OCI-LY1 (cell line): ENCODE measurements at regions not wholly inside any gene's neighbourhood (a gene's known extent, or its start where the extent isn't known, plus 50 kb on each side); places are given as distances from the start of the nearest gene placed in this dataset.

Experiments used
- H2AFZ ChIP-seq: fragments of 200-600 bp; sonication (generic), shearing (Covaris generic); 2 replicates; pipeline ENCODE4 v1.6.0; 2014; ENCODE audit warnings: antibody characterized with exemption, mild to moderate bottlenecking, low read length
- H3F3A ChIP-seq: fragments of 200-600 bp; sonication (generic), shearing (Covaris generic); 2 replicates; pipeline ENCODE4 v1.6.0; 2014; ENCODE audit warnings: mild to moderate bottlenecking, antibody characterized with exemption, low read length, moderate library complexity; ENCODE audit not compliant: insufficient read depth
- H3K27ac ChIP-seq: fragments of 200-600 bp; sonication (generic); 2 replicates; pipeline ENCODE4 v1.5.1; 2014; ENCODE audit warnings: low read length, mixed run types, mild to moderate bottlenecking, low read depth; ENCODE audit not compliant: poor library complexity, severe bottlenecking
- H3K27me3 ChIP-seq: fragments of 200-600 bp; sonication (generic); 2 replicates; pipeline ENCODE4 v1.6.0; 2014; ENCODE audit warnings: antibody characterized with exemption, mild to moderate bottlenecking, low read length, moderate library complexity; ENCODE audit not compliant: insufficient read depth
- H3K36me3 ChIP-seq: fragments of 200-600 bp; sonication (generic); 2 replicates; pipeline ENCODE4 v1.6.1; 2014; ENCODE audit warnings: mild to moderate bottlenecking, antibody characterized with exemption, low read length, moderate library complexity, mixed read lengths; ENCODE audit not compliant: insufficient read depth
- H3K4me1 ChIP-seq: fragments of 200-600 bp; sonication (generic); 2 replicates; pipeline ENCODE4 v1.5.1; 2014; ENCODE audit warnings: mild to moderate bottlenecking, low read length, moderate library complexity; ENCODE audit not compliant: insufficient read depth, severe bottlenecking
- H3K4me2 ChIP-seq: fragments of 200-600 bp; sonication (generic), shearing (Covaris generic); 2 replicates; pipeline ENCODE4 v1.6.1; 2014; ENCODE audit warnings: low read length
- H3K4me3 ChIP-seq: fragments of 200-600 bp; sonication (generic); 2 replicates; pipeline ENCODE4 v1.5.1; 2014; ENCODE audit warnings: low read length, low read depth, mild to moderate bottlenecking, mixed read lengths; ENCODE audit not compliant: poor library complexity, severe bottlenecking
- H3K79me2 ChIP-seq: fragments of 200-600 bp; shearing (Covaris generic); 2 replicates; pipeline ENCODE4 v1.6.1; 2016; ENCODE audit warnings: mixed run types, low read length, mixed read lengths; ENCODE audit not compliant: insufficient read depth
- H3K9ac ChIP-seq: fragments of 200-600 bp; sonication (generic), shearing (Covaris generic); 2 replicates; pipeline ENCODE4 v1.6.1; 2014; ENCODE audit warnings: mild to moderate bottlenecking, low read length, mixed read lengths
- H3K9me2 ChIP-seq: fragments of 200-600 bp; sonication (generic), shearing (Covaris generic); 2 replicates; pipeline ENCODE4 v1.6.1; 2014; ENCODE audit warnings: low read depth, mild to moderate bottlenecking, low read length, mixed read lengths
- H3K9me3 ChIP-seq: fragments of 200-600 bp; shearing (Covaris generic); 2 replicates; pipeline ENCODE4 v1.6.1; 2014; ENCODE audit warnings: low read length, mixed read lengths
- H4K20me1 ChIP-seq: fragments of 200-600 bp; sonication (generic), shearing (Covaris generic); 2 replicates; pipeline ENCODE4 v1.6.0; 2016; ENCODE audit warnings: mild to moderate bottlenecking, low read length; ENCODE audit not compliant: insufficient read depth
- EZH2 ChIP-seq: fragments of 200-600 bp; sonication (generic), shearing (Covaris generic); IDR thresholded peaks from 2 replicates; pipeline ENCODE4 v1.8.0; 2017; ENCODE audit warnings: borderline replicate concordance, mixed run types, mild to moderate bottlenecking, antibody characterized with exemption, low read length, moderate library complexity, mixed read lengths
- TF ChIP-seq, protein P1 (sequence below): fragments of 200-600 bp; sonication (generic), shearing (Covaris generic); IDR thresholded peaks from 2 replicates; pipeline ENCODE4 v1.5.1; 2017; ENCODE audit warnings: mild to moderate bottlenecking, antibody characterized with exemption, low read length, moderate library complexity, mixed read lengths

DNA sequence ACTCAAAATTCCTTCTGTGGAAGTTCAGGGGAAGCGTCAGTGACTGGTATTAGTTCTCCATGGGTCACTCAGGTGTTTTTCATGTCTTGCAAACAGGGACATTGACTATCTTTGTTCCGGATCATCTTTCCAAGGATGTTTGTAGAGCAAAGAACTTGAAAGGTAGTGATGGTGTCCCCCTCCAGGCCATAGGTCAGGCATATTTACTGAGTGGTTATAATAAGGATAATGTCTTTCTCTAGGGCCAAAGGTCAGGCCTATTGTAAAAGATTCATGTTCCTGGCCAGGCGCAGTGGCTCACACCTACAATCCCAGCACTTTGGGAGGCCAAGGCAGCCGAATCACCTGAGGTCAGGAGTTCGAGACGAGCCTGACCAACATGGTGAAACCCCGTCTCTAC, 614.8 kb downstream of the KIF4B start:
- Histone ChIP-seq H3K27ac (no peak overlapping the region), H3K4me3 (no peak overlapping the region), H3K4me2 (no peak overlapping the region), H4K20me1 (no peaks in the 10 kb centered on the region), H3K9me2 (no peaks in the 10 kb centered on the region), H2AFZ (no peak overlapping the region), H3K9me3 (no peaks in the 10 kb centered on the region), H3K36me3 (no peaks in the 10 kb centered on the region), H3K4me1 (no peaks in the 10 kb centered on the region), H3F3A (no peaks in the 10 kb centered on the region), H3K9ac (no peak overlapping the region), H3K79me2 (no peaks in the 10 kb centered on the region), H3K27me3 (no peaks in the 10 kb centered on the region)
- TF ChIP-seq, protein P1, sequence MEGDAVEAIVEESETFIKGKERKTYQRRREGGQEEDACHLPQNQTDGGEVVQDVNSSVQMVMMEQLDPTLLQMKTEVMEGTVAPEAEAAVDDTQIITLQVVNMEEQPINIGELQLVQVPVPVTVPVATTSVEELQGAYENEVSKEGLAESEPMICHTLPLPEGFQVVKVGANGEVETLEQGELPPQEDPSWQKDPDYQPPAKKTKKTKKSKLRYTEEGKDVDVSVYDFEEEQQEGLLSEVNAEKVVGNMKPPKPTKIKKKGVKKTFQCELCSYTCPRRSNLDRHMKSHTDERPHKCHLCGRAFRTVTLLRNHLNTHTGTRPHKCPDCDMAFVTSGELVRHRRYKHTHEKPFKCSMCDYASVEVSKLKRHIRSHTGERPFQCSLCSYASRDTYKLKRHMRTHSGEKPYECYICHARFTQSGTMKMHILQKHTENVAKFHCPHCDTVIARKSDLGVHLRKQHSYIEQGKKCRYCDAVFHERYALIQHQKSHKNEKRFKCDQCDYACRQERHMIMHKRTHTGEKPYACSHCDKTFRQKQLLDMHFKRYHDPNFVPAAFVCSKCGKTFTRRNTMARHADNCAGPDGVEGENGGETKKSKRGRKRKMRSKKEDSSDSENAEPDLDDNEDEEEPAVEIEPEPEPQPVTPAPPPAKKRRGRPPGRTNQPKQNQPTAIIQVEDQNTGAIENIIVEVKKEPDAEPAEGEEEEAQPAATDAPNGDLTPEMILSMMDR, result no peak
- no peak for TF ChIP-seq EZH2

- H3K9me3 ChIP-seq, result no peaks in the 10 kb centered on the region
- H2AFZ ChIP-seq, result no peak overlapping the region
- H3K9ac ChIP-seq, result no peak overlapping the region
- no peak overlapping the region for H3K4me2 ChIP-seq
- no peaks in the 10 kb centered on the region for H4K20me1 ChIP-seq
- H3K9me2 ChIP-seq, result no peaks in the 10 kb centered on the region
- TF ChIP-seq EZH2, result no peak
- TF ChIP-seq, protein P1, result no peak
- H3F3A ChIP-seq, result no peaks in the 10 kb centered on the region
- no peaks in the 10 kb centered on the region for H3K27me3 ChIP-seq
- no peaks in the 10 kb centered on the region for H3K36me3 ChIP-seq
- no peaks in the 10 kb centered on the region for H3K79me2 ChIP-seq
- no peaks in the 10 kb centered on the region for H3K4me1 ChIP-seq
- H3K4me3 ChIP-seq, result no peak overlapping the region
- no peak overlapping the region for H3K27ac ChIP-seq
Measured at GRCh38 chr5:155629597-155629996, 616.0 kb downstream of the KIF4B start.

DNA sequence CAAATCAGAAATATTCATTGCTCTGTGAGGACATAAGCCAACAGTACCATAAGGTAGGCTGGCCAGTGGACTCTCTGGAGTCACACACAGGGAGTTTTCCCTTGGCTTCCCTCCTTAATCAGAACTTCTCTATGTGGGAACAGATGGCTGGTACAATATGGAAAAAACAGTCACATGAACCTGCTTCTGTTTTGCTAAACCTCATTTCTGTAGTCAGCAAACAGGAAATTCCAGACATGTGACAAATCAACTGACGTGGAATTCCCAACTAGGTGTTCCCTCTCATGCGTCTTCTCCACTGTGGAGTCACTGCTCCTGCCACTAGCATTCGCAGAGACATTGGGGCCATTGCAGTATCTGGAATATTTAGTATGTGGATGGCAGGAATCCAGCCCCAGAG, 617.6 kb downstream of the KIF4B start:
- Histone ChIP-seq H2AFZ (no peak overlapping the region), H3K27me3 (no peaks in the 10 kb centered on the region), H3K9ac (no peak overlapping the region), H3K9me3 (no peaks in the 10 kb centered on the region), H4K20me1 (no peaks in the 10 kb centered on the region), H3K27ac (no peak overlapping the region), H3K4me1 (no peaks in the 10 kb centered on the region), H3K4me2 (no peak overlapping the region), H3K9me2 (no peaks in the 10 kb centered on the region), H3K79me2 (no peaks in the 10 kb centered on the region), H3K4me3 (no peak overlapping the region), H3F3A (no peaks in the 10 kb centered on the region), H3K36me3 (no peaks in the 10 kb centered on the region)
- TF ChIP-seq EZH2, result no peak
- TF ChIP-seq, protein P1, result no peak
